Psoas muscle (tissue), 7 donors: ENCODE measurements at regions not wholly inside any gene's neighbourhood (a gene's known extent, or its start where the extent isn't known, plus 50 kb on each side); places are given as distances from the start of the nearest gene placed in this dataset.

Source experiments
- ATAC-seq, 4 donors: fragments of 200-7000 bp; cut with Tn5 transposase; one replicate each; pipeline ENCODE4 v1.9.1; 2020; ENCODE audit warnings: moderate library complexity in 3 of 4, mild to moderate bottlenecking in 2 of 4
- DNase-seq, 2 donors: peaks; one replicate each; pipeline ENCODE4 v3.0.0-alpha.2; 2020
- H3K27ac ChIP-seq: fragments of 200-600 bp; one replicate; pipeline ENCODE4 v1.8.0; 2022
- H3K27me3 ChIP-seq, 3 donors: fragments of 200-600 bp in 1 of 3; one replicate each; pipeline versions ENCODE4 v1.6.1 to v1.8.0; 2013 to 2022; ENCODE audit warnings: low read length in 2 of 3, mild to moderate bottlenecking in 2 of 3, moderate library complexity in 1 of 3; ENCODE audit not compliant: insufficient read depth in 3 of 3
- H3K36me3 ChIP-seq, 2 donors: fragments of 200-600 bp in 1 of 2; one replicate each; pipeline versions ENCODE4 v1.6.1 to v1.8.0; 2013 to 2022; ENCODE audit warnings: low read depth in 1 of 2, mild to moderate bottlenecking in 1 of 2, moderate library complexity in 1 of 2; ENCODE audit not compliant: insufficient read depth in 1 of 2
- H3K4me1 ChIP-seq: fragments of 200-600 bp; one replicate; pipeline ENCODE4 v1.8.0; 2022
- H3K4me3 ChIP-seq: fragments of 200-600 bp; one replicate; pipeline ENCODE4 v1.8.0; 2022; ENCODE audit warnings: mild to moderate bottlenecking
- H3K9me3 ChIP-seq: fragments of 200-600 bp; one replicate; pipeline ENCODE4 v1.8.0; 2022
- WGBS, 3 donors: extraction: QIAGEN DNeasy Blood & Tissue Kit; methylation state at CpG; one replicate each; pipeline versions ENCODE4 v1.1.6 to v1.1.7; 2013; 5-methylcytosine and 5-hydroxymethylcytosine counted together
- intact Hi-C, 2 donors: fragments of 100-400 bp; cut with DNase I; formaldehyde crosslinking; loops; one replicate each; pipeline versions ENCODE4 v1.11.0 to v1.14.2; 2022
- TF ChIP-seq, protein P1 (sequence below): fragments of 200-600 bp; IDR thresholded peaks from one replicate; pipeline ENCODE4 v1.8.0; 2022; ENCODE audit warnings: antibody characterized with exemption
- donor health status: healthy with polysubstance abuse.
- donor health status: DM: no; HTN: no; CAD: no; lungs with moderate emphysema.
- donor health status: Bipolar disorder and iron deficiency.
- donor health status: healthy.
- donor health status: DM: yes; HTN: yes; CAD: no.
- donor health status: DM: no; HTN: no; CAD: no.
- donor health status: DM: yes; HTN: yes; CAD: no.

DNA sequence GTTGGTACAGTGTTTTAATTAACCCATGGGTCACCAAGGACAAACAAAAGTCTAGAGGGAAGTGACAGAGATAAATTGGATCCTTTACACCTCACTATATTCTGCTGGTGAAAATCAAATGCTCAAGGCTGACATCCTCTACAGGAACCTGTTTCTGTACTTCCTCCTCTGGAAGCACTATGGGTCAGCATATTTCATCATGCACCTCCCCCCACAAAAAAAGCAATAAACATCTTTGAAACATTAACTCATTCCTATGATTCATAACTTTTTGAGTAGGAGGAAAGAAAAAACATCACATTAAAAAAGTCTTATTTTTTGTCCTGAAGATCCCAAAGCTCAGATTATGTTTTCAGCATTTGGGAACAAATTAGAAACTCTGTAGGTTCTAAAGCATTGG, 588.3 kb upstream of the SGCG start:
- DNase-seq (no peak), ATAC-seq (no peak)
- H3K4me3 ChIP-seq: no peak overlapping the region
- TF ChIP-seq, protein P1, sequence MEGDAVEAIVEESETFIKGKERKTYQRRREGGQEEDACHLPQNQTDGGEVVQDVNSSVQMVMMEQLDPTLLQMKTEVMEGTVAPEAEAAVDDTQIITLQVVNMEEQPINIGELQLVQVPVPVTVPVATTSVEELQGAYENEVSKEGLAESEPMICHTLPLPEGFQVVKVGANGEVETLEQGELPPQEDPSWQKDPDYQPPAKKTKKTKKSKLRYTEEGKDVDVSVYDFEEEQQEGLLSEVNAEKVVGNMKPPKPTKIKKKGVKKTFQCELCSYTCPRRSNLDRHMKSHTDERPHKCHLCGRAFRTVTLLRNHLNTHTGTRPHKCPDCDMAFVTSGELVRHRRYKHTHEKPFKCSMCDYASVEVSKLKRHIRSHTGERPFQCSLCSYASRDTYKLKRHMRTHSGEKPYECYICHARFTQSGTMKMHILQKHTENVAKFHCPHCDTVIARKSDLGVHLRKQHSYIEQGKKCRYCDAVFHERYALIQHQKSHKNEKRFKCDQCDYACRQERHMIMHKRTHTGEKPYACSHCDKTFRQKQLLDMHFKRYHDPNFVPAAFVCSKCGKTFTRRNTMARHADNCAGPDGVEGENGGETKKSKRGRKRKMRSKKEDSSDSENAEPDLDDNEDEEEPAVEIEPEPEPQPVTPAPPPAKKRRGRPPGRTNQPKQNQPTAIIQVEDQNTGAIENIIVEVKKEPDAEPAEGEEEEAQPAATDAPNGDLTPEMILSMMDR: no peak
- no peaks in the 10 kb centered on the region for H3K27me3 ChIP-seq
- H3K27ac ChIP-seq: no peak overlapping the region
- H3K36me3 ChIP-seq: no peaks in the 10 kb centered on the region
- H3K9me3 ChIP-seq: no peaks in the 10 kb centered on the region
- intact Hi-C loops: no loop called here
- H3K4me1 ChIP-seq: no peaks in the 10 kb centered on the region

GRCh38 chr13:22594041-22594440, 586.7 kb upstream of the SGCG start:
- no peak for DNase-seq
- Histone ChIP-seq H3K27ac (no peak overlapping the region), H3K4me3 (no peak overlapping the region), H3K9me3 (no peaks in the 10 kb centered on the region), H3K27me3 (no peaks in the 10 kb centered on the region), H3K36me3 (no peaks in the 10 kb centered on the region), H3K4me1 (no peaks in the 10 kb centered on the region)
- TF ChIP-seq, protein P1: no peak
- intact Hi-C loops: no loop called here
- no peak for ATAC-seq
- 47 to 56% (median 47%) methylated on average over 10 of the region's 10 CpGs for WGBS, 3 donors

GRCh38 chr13:22596171-22596863, 584.5 kb upstream of the SGCG start:
- H3K4me1 ChIP-seq: no peaks in the 10 kb centered on the region
- no peaks in the 10 kb centered on the region for H3K36me3 ChIP-seq
- no peak overlapping the region for H3K27ac ChIP-seq
- ATAC-seq (no peak), DNase-seq (no peak)
- intact Hi-C loops: no loop called here
- 38 to 45% (median 44%) methylated on average over 5 of the region's 5 CpGs for WGBS, 3 donors
- H3K4me3 ChIP-seq: no peak overlapping the region
- TF ChIP-seq, protein P1: no peak
- no peaks in the 10 kb centered on the region for H3K27me3 ChIP-seq
- H3K9me3 ChIP-seq: no peaks in the 10 kb centered on the region

- H3K4me3 ChIP-seq: no peak overlapping the region
- DNase-seq (no peak), ATAC-seq (no peak)
- no peaks in the 10 kb centered on the region for H3K36me3 ChIP-seq
- no peaks in the 10 kb centered on the region for H3K4me1 ChIP-seq
- H3K9me3 ChIP-seq: no peaks in the 10 kb centered on the region
- TF ChIP-seq, protein P1: no peak
- peaks cover 0 to 2% (median 0%) of the 10 kb centered on the region in 3 donors for H3K27me3 ChIP-seq
- intact Hi-C loops: no loop called here
- H3K27ac ChIP-seq: no peak overlapping the region
Measured at GRCh38 chr13:22599156-22599555, 581.6 kb upstream of the SGCG start.

DNA sequence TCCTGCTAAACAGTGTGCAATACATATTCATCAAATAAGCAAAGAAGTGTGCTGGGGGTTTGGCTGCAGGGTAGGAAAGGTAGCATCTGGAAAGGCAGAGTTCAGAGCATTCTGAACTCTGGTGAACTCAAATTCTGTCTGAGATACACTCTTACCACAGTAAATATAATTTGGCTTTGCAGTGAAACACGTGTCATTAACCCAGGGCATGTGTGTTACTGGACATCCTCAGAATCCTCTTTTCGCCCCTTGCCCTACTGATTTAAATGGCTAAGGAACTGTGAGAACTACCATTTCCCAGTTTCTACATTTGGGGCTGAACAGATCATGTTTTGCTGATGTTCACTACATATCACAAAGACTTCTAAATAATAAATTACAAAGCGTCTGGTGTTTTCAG, 562.8 kb upstream of the SGCG start:
- no peak overlapping the region for H3K27ac ChIP-seq
- no peaks in the 10 kb centered on the region for H3K4me1 ChIP-seq
- H3K27me3 ChIP-seq: no peaks in the 10 kb centered on the region
- DNase-seq (no peak), ATAC-seq (no peak)
- H3K4me3 ChIP-seq: no peak overlapping the region
- peaks cover 3% of the 10 kb centered on the region for H3K9me3 ChIP-seq
- intact Hi-C loops: no loop called here
- H3K36me3 ChIP-seq: no peaks in the 10 kb centered on the region
- TF ChIP-seq, protein P1: no peak
- 83% methylated on average over 3 of the region's 3 CpGs for WGBS, 3 donors
